ENCODE measurements at regions not wholly inside any gene's neighbourhood (a gene's known extent, or its start where the extent isn't known, plus 50 kb on each side); places are given as distances from the start of the nearest gene placed in this dataset.

- H3K4me2 ChIP-seq (ENCODE audit: low read depth, low read length) = no peak overlapping the region
- no peak overlapping the region for H3K9ac ChIP-seq (ENCODE audit: low read length)
- H3K4me1 ChIP-seq (ENCODE audit: low read length) = no peaks in the 10 kb centered on the region
- H2AFZ ChIP-seq (ENCODE audit: low read length) = no peak overlapping the region
- no peak overlapping the region for H3K27ac ChIP-seq (ENCODE audit: low read length)
- no peak overlapping the region for H3K4me3 ChIP-seq (ENCODE audit: low read length)
- H3K27me3 ChIP-seq (replicated peaks; ENCODE audit: insufficient read depth, low read length) = no peaks in the 10 kb centered on the region
- no peak for TF ChIP-seq EZH2phosphoT487 (IDR thresholded peaks at IDR 0.05; ENCODE audit: low read length)
- no peak for TF ChIP-seq EZH2 (optimal IDR thresholded peaks at IDR 0.05; ENCODE audit: low read depth, low read length)
- TF ChIP-seq, protein P1, sequence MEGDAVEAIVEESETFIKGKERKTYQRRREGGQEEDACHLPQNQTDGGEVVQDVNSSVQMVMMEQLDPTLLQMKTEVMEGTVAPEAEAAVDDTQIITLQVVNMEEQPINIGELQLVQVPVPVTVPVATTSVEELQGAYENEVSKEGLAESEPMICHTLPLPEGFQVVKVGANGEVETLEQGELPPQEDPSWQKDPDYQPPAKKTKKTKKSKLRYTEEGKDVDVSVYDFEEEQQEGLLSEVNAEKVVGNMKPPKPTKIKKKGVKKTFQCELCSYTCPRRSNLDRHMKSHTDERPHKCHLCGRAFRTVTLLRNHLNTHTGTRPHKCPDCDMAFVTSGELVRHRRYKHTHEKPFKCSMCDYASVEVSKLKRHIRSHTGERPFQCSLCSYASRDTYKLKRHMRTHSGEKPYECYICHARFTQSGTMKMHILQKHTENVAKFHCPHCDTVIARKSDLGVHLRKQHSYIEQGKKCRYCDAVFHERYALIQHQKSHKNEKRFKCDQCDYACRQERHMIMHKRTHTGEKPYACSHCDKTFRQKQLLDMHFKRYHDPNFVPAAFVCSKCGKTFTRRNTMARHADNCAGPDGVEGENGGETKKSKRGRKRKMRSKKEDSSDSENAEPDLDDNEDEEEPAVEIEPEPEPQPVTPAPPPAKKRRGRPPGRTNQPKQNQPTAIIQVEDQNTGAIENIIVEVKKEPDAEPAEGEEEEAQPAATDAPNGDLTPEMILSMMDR (IDR thresholded peaks at IDR 0.05; ENCODE audit: low read length) = no peak
- no peaks in the 10 kb centered on the region for H3F3A ChIP-seq (ENCODE audit: insufficient read depth, low read length)
- H3K9me3 ChIP-seq (replicated peaks; ENCODE audit: insufficient read depth, low read length) = no peaks in the 10 kb centered on the region
- H3K36me3 ChIP-seq (replicated peaks; ENCODE audit: insufficient read depth, low read length) = no peaks in the 10 kb centered on the region
- no peaks in the 10 kb centered on the region for H3K9me2 ChIP-seq (replicated peaks; ENCODE audit: insufficient read depth, low read length)
- DNase-seq = no peak
- no peaks in the 10 kb centered on the region for H3K79me2 ChIP-seq (ENCODE audit: low read length)
- no peaks in the 10 kb centered on the region for H4K20me1 ChIP-seq (ENCODE audit: insufficient read depth, low read length)
Measured at GRCh38 chr6:1099264-1099663, 212.6 kb upstream of the FOXQ1 start.

GRCh38 chr6:1096967-1097765 is 214.7 kb upstream of the FOXQ1 start:
- Histone ChIP-seq H3K27ac (ENCODE audit: low read length) (no peak overlapping the region), H3K4me1 (ENCODE audit: low read length) (no peaks in the 10 kb centered on the region), H3K27me3 (replicated peaks; ENCODE audit: insufficient read depth, low read length) (no peaks in the 10 kb centered on the region), H3F3A (ENCODE audit: insufficient read depth, low read length) (no peaks in the 10 kb centered on the region), H3K9me2 (replicated peaks; ENCODE audit: insufficient read depth, low read length) (no peaks in the 10 kb centered on the region), H3K4me2 (ENCODE audit: low read depth, low read length) (no peak overlapping the region), H3K9me3 (replicated peaks; ENCODE audit: insufficient read depth, low read length) (no peaks in the 10 kb centered on the region), H4K20me1 (ENCODE audit: insufficient read depth, low read length) (no peaks in the 10 kb centered on the region), H3K4me3 (ENCODE audit: low read length) (no peak overlapping the region), H3K9ac (ENCODE audit: low read length) (no peak overlapping the region), H2AFZ (ENCODE audit: low read length) (no peak overlapping the region), H3K36me3 (replicated peaks; ENCODE audit: insufficient read depth, low read length) (no peaks in the 10 kb centered on the region), H3K79me2 (ENCODE audit: low read length) (no peaks in the 10 kb centered on the region)
- no peak for DNase-seq
- TF ChIP-seq, protein P1 (IDR thresholded peaks at IDR 0.05; ENCODE audit: low read length) = no peak
- no peak for TF ChIP-seq EZH2 (optimal IDR thresholded peaks at IDR 0.05; ENCODE audit: low read depth, low read length)
- no peak for TF ChIP-seq EZH2phosphoT487 (IDR thresholded peaks at IDR 0.05; ENCODE audit: low read length)

GRCh38 chr6:1094306-1094705 is 217.6 kb upstream of the FOXQ1 start:
- no peak overlapping the region for H3K27ac ChIP-seq (ENCODE audit: low read length)
- TF ChIP-seq EZH2 (optimal IDR thresholded peaks at IDR 0.05; ENCODE audit: low read depth, low read length) = no peak
- H3K4me2 ChIP-seq (ENCODE audit: low read depth, low read length) = no peak overlapping the region
- no peak overlapping the region for H3K9ac ChIP-seq (ENCODE audit: low read length)
- no peaks in the 10 kb centered on the region for H4K20me1 ChIP-seq (ENCODE audit: insufficient read depth, low read length)
- H3K9me3 ChIP-seq (replicated peaks; ENCODE audit: insufficient read depth, low read length) = no peaks in the 10 kb centered on the region
- no peaks in the 10 kb centered on the region for H3F3A ChIP-seq (ENCODE audit: insufficient read depth, low read length)
- no peaks in the 10 kb centered on the region for H3K79me2 ChIP-seq (ENCODE audit: low read length)
- no peak overlapping the region for H3K4me3 ChIP-seq (ENCODE audit: low read length)
- H3K9me2 ChIP-seq (replicated peaks; ENCODE audit: insufficient read depth, low read length) = no peaks in the 10 kb centered on the region
- H3K36me3 ChIP-seq (replicated peaks; ENCODE audit: insufficient read depth, low read length) = no peaks in the 10 kb centered on the region
- no peaks in the 10 kb centered on the region for H3K27me3 ChIP-seq (replicated peaks; ENCODE audit: insufficient read depth, low read length)
- H2AFZ ChIP-seq (ENCODE audit: low read length) = no peak overlapping the region
- no peaks in the 10 kb centered on the region for H3K4me1 ChIP-seq (ENCODE audit: low read length)
- no peak for DNase-seq

DNA sequence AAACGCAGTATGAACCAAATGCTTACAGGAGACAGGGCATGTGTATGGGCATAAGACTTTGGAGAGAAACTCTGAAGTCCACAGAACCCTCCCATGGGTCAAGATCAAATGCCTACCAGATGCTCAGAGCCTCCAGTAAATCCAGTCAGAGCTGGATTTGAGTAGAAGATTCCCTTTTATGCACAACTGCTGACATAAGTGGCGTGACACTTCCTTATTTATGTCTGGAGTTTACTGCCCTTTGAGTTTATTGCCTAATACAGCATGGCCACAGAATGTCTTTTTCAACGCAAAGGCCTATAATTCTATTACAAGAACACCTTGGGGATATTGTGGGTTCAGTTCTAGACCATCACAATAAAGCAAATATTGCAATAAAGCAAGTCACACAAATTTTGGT is 220.0 kb upstream of the FOXQ1 start:
- H4K20me1 ChIP-seq (ENCODE audit: insufficient read depth, low read length) = no peaks in the 10 kb centered on the region
- DNase-seq = no peak
- no peak overlapping the region for H3K27ac ChIP-seq (ENCODE audit: low read length)
- TF ChIP-seq EZH2phosphoT487 (IDR thresholded peaks at IDR 0.05; ENCODE audit: low read length) = no peak
- TF ChIP-seq EZH2 (optimal IDR thresholded peaks at IDR 0.05; ENCODE audit: low read depth, low read length) = no peak
- TF ChIP-seq, protein P1 (IDR thresholded peaks at IDR 0.05; ENCODE audit: low read length) = no peak
- H3K9me2 ChIP-seq (replicated peaks; ENCODE audit: insufficient read depth, low read length) = no peaks in the 10 kb centered on the region
- no peak overlapping the region for H3K4me3 ChIP-seq (ENCODE audit: low read length)
- no peaks in the 10 kb centered on the region for H3K4me1 ChIP-seq (ENCODE audit: low read length)
- H3F3A ChIP-seq (ENCODE audit: insufficient read depth, low read length) = no peaks in the 10 kb centered on the region
- H3K79me2 ChIP-seq (ENCODE audit: low read length) = no peaks in the 10 kb centered on the region
- no peaks in the 10 kb centered on the region for H3K9me3 ChIP-seq (replicated peaks; ENCODE audit: insufficient read depth, low read length)
- no peaks in the 10 kb centered on the region for H3K36me3 ChIP-seq (replicated peaks; ENCODE audit: insufficient read depth, low read length)
- no peak overlapping the region for H2AFZ ChIP-seq (ENCODE audit: low read length)
- no peaks in the 10 kb centered on the region for H3K27me3 ChIP-seq (replicated peaks; ENCODE audit: insufficient read depth, low read length)
- H3K4me2 ChIP-seq (ENCODE audit: low read depth, low read length) = no peak overlapping the region
- no peak overlapping the region for H3K9ac ChIP-seq (ENCODE audit: low read length)

Data from MM.1S (cell line).